Tibial nerve (tissue), 4 donors: ENCODE measurements at regions not wholly inside any gene's neighbourhood (a gene's known extent, or its start where the extent isn't known, plus 50 kb on each side); places are given as distances from the start of the nearest gene placed in this dataset.

Experiments
- CTCF ChIP-seq, 5 experiments: fragments of 200-600 bp in 3 of 5; fragments of 450-650 bp in 2 of 5; sonication (generic) in 3 of 5; IDR thresholded peaks; one replicate each; pipeline ENCODE4 v1.5.1; 2016 to 2019; ENCODE audit warnings: antibody characterized with exemption in 5 of 5, mild to moderate bottlenecking in 3 of 5, moderate library complexity in 2 of 5
- EP300 ChIP-seq, 2 donors: sonication (generic); formaldehyde crosslinking; IDR thresholded peaks; one replicate each; pipeline ENCODE4 v1.6.1; 2017; ENCODE audit warnings: antibody characterized with exemption in 2 of 2, mild to moderate bottlenecking in 1 of 2
- POLR2A ChIP-seq, 2 donors: fragments of 450-650 bp; IDR thresholded peaks; one replicate each; pipeline ENCODE4 v1.6.1; 2017; ENCODE audit warnings: antibody characterized with exemption in 2 of 2, mild to moderate bottlenecking in 2 of 2, moderate library complexity in 2 of 2

GRCh38 chr2:198440833-198441232 is 636.4 kb downstream of the PLCL1 start:
- no peak for TF ChIP-seq POLR2A (IDR thresholded peaks at IDR 0.05)
- no peak for TF ChIP-seq EP300 (IDR thresholded peaks at IDR 0.05)
- no peak for TF ChIP-seq CTCF (IDR thresholded peaks at IDR 0.05)
